ENCODE measurements at regions not wholly inside any gene's neighbourhood (a gene's known extent, or its start where the extent isn't known, plus 50 kb on each side); places are given as distances from the start of the nearest gene placed in this dataset.

DNA sequence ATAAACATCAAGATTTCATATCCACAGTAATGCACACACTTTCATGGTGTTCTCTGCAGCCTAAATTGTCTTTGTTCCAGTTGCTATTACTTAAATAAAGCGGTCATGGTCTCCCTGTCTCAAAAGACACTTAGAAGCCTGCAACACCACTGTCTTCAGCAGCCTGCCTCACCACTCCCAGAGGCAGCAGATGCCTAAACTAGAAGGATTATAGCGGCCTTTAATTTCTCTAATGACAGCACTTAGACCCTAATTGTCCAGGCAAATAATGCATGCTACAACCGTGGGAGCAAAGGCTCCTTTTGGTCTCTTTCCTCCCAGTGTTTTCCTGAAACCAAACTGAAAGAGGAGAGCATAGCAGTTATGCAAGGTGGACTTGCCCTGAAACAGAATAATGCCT lies 248.8 kb upstream of the SLC39A10 start:
- DNase-seq (ENCODE audit: low read depth in 1 of 2, low spot score in 2 of 2) (no peak), FAIRE-seq (no peak)
- no peaks in the 10 kb centered on the region for H3K36me3 ChIP-seq (ENCODE audit: control insufficient read depth in 2 of 4, insufficient read depth in 4 of 4, low read length in 3 of 4)
- H2AFZ ChIP-seq (ENCODE audit: low read length) = no peak overlapping the region
- H3K4me1 ChIP-seq (replicated peaks in 1 of 4; ENCODE audit: control insufficient read depth in 3 of 4, insufficient read depth in 4 of 4, low read length in 3 of 4) = peaks cover 0 to 5% (median 4%) of the 10 kb centered on the region in 4 experiments; a peak in 2 of 7 replicates
- H2AK5ac ChIP-seq (ENCODE audit: low read depth, low read length) = no peak overlapping the region
- no peak overlapping the region for H3K9ac ChIP-seq (replicated peaks in 1 of 4; ENCODE audit: extremely low read depth in 1 of 4, low read depth in 3 of 4, low read length in 3 of 4)
- no peak overlapping the region for H3K4me3 ChIP-seq (ENCODE audit: extremely low read depth in 1 of 4, insufficient read depth in 2 of 4, low read depth in 3 of 4, low read length in 4 of 4)
- H3K23me2 ChIP-seq (ENCODE audit: low read depth, low read length) = no peaks in the 10 kb centered on the region
- H3K4ac ChIP-seq (replicated peaks; ENCODE audit: insufficient read length, low read depth, low read length) = no peak overlapping the region
- TF ChIP-seq POLR2A (IDR thresholded peaks at IDR 0.05; ENCODE audit: control extremely low read depth in 1 of 2, low read depth in 2 of 2, low read length in 2 of 2) (no peak), YY1 (IDR thresholded peaks at IDR 0.05; ENCODE audit: low read depth, low read length) (no peak), NANOG (IDR thresholded peaks at IDR 0.05; ENCODE audit: insufficient read depth, low read depth, low read length, poor library complexity, severe bottlenecking) (no peak), CHD2 (IDR thresholded peaks at IDR 0.05; ENCODE audit: low read length) (no peak), RFX5 (IDR thresholded peaks at IDR 0.05; ENCODE audit: borderline replicate concordance, low read depth, low read length) (no peak), PHF8 (conservative IDR thresholded peaks at IDR 0.05; ENCODE audit: low read depth, low read length) (no peak), SAP30 (IDR thresholded peaks at IDR 0.05; ENCODE audit: insufficient read depth, insufficient replicate concordance, low read length) (no peak)
- H3K4me2 ChIP-seq (ENCODE audit: insufficient read depth in 1 of 2, low read depth in 2 of 2, low read length in 2 of 2) = no peak overlapping the region
- H3K79me2 ChIP-seq (ENCODE audit: control insufficient read depth in 1 of 2, insufficient read depth in 2 of 2, low read length in 2 of 2) = no peaks in the 10 kb centered on the region
- H4K91ac ChIP-seq (replicated peaks; ENCODE audit: insufficient read length, low read length) = no peak overlapping the region
- no peak overlapping the region for H3K56ac ChIP-seq (replicated peaks; ENCODE audit: insufficient read length, low read depth, low read length)
- ChIA-PET POLR2A (ENCODE audit: partially characterized antibody) (no interaction called here), CTCF (ENCODE audit: partially characterized antibody) (no interaction called here)
- no peak overlapping the region for H4K8ac ChIP-seq (ENCODE audit: extremely low read depth, insufficient read depth, low read length)
- H3K18ac ChIP-seq (ENCODE audit: extremely low read depth, low read length) = no peak overlapping the region
- no peak overlapping the region for H3K14ac ChIP-seq (ENCODE audit: insufficient read length)
- 84% methylated on average over 3 of the region's 3 CpGs; no CpG with 5 or more reads in 1 of the 2 experiments for WGBS, 2 experiments (ENCODE audit: extremely low coverage in 1 of 2, insufficient coverage in 1 of 2, insufficient read length in 1 of 2, insufficient replicate concordance in 2 of 2, low coverage in 1 of 2, low lambda C conversion rate in 2 of 2, missing lambda C conversion rate in 1 of 2)
- H3K27ac ChIP-seq (ENCODE audit: low read depth, low read length) = no peak overlapping the region
- no peak overlapping the region for H3K23ac ChIP-seq (ENCODE audit: insufficient read length)
- H2BK15ac ChIP-seq (ENCODE audit: low read length) = no peak overlapping the region
- no peaks in the 10 kb centered on the region for H3K27me3 ChIP-seq (replicated peaks in 1 of 4; ENCODE audit: control insufficient read depth in 3 of 4, extremely low read depth in 1 of 4, insufficient read depth in 3 of 4, low read length in 3 of 4)
- no peak overlapping the region for H2BK12ac ChIP-seq (ENCODE audit: low read depth, low read length)
- no peaks in the 10 kb centered on the region for H4K20me1 ChIP-seq (replicated peaks in 1 of 2; ENCODE audit: control insufficient read depth in 1 of 2, insufficient read depth in 2 of 2, low read length in 2 of 2)
- H2BK120ac ChIP-seq (replicated peaks; ENCODE audit: low read depth, low read length) = no peak overlapping the region
- H3K9me3 ChIP-seq (ENCODE audit: insufficient read depth in 2 of 2, low read depth in 1 of 2, low read length in 1 of 2) = no peaks in the 10 kb centered on the region
- no peak overlapping the region for H2BK5ac ChIP-seq (ENCODE audit: low read depth, low read length)
- H3K79me1 ChIP-seq (ENCODE audit: low read depth, low read length) = no peaks in the 10 kb centered on the region
- no peak overlapping the region for H2BK20ac ChIP-seq (ENCODE audit: low read length)
- no peak overlapping the region for H4K5ac ChIP-seq (ENCODE audit: insufficient read length, low read depth, low read length)
